HepG2 (cell line): ENCODE measurements at regions not wholly inside any gene's neighbourhood (a gene's known extent, or its start where the extent isn't known, plus 50 kb on each side); places are given as distances from the start of the nearest gene placed in this dataset.

Experiments used
- ATAC-seq: fragments of 200-7000 bp; cut with Tn5 transposase; 3 replicates; pipeline ENCODE4 v1.9.1; 2020; ENCODE audit warnings: mild to moderate bottlenecking, moderate library complexity
- BruUV-seq: library from RNA; stranded (reverse); fragments of 400-500 nt; replicated peaks from 2 replicates; lab custom pipeline; 2021; lab: Mats Ljungman, UMichigan
- CTCF ChIA-PET: fragments of 300-600 bp; formaldehyde crosslinking; extraction: SDS; loops from one replicate; lab custom pipeline; 2021; ENCODE audit warnings: low total read pairs, inconsistent platforms, low intra/inter-chr PET ratio; lab: Yijun Ruan, JAX
- POLR2A ChIA-PET: fragments of 350-600 bp; sonication (Branson Sonifier 250); formaldehyde crosslinking; loops from one replicate; lab custom pipeline; 2020; ENCODE audit warnings: antibody characterized with exemption, inconsistent platforms; lab: Yijun Ruan, JAX
- DNase-seq: peaks from one replicate; pipeline ENCODE4 v3.0.0-alpha.2; 2015; ENCODE audit warnings: low spot score
- FAIRE-seq: peaks from 3 replicates; lab custom pipeline; 2011; peaks lifted over from hg19 to GRCh38; lab: Jason Lieb, UNC
- H2AFZ ChIP-seq: one replicate; pipeline ENCODE4 v1.6.1; 2011; ENCODE audit warnings: low read length, inconsistent platforms
- H3K27ac ChIP-seq: fragments of 300-600 bp; 3 replicates; pipeline ENCODE4 v1.8.0; 2011; ENCODE audit warnings: mixed run types, mild to moderate bottlenecking, mixed read lengths, low read length, inconsistent platforms; ENCODE audit not compliant: insufficient read depth; ENCODE audit errors: extremely low read length
- H3K27me3 ChIP-seq, 2 experiments: fragments of 200-600 bp in 1 of 2; 2 replicates in 1 of 2; 3 replicates in 1 of 2; pipeline versions ENCODE4 v1.6.0 to v1.8.0; 2011; ENCODE audit warnings: low read length in 2 of 2, mild to moderate bottlenecking in 2 of 2, moderate library complexity in 2 of 2, inconsistent platforms in 1 of 2; ENCODE audit not compliant: insufficient read depth in 2 of 2, control insufficient read depth in 1 of 2
- H3K36me3 ChIP-seq, 2 experiments: fragments of 200-600 bp in 1 of 2; replicated peaks in 1 of 2; 2 replicates in 1 of 2; 3 replicates in 1 of 2; pipeline versions ENCODE4 v1.5.1 to v1.8.0; 2011; ENCODE audit warnings: low read length in 2 of 2, inconsistent platforms in 1 of 2; ENCODE audit not compliant: insufficient read depth in 2 of 2, control insufficient read depth in 1 of 2
- H3K4me1 ChIP-seq: 2 replicates; pipeline ENCODE4 v1.5.1; 2012; ENCODE audit warnings: low read length, inconsistent platforms; ENCODE audit not compliant: insufficient read depth
- H3K4me2 ChIP-seq: 2 replicates; pipeline ENCODE4 v1.6.0; 2011; ENCODE audit warnings: low read depth, low read length, inconsistent platforms
- H3K4me3 ChIP-seq, 3 experiments: fragments of 200-600 bp in 1 of 3; sonication (generic), shearing (Covaris generic) in 1 of 3; replicated peaks in 1 of 3; 2 replicates each; pipeline ENCODE4 v1.5.1; 2011 to 2016; ENCODE audit warnings: low read length in 3 of 3, inconsistent platforms in 2 of 3, low read depth in 2 of 3, mild to moderate bottlenecking in 2 of 3, control low read depth in 1 of 3, mixed read lengths in 1 of 3; ENCODE audit not compliant: insufficient read depth in 1 of 3
- H3K79me2 ChIP-seq: one replicate; pipeline ENCODE4 v1.6.1; 2011; ENCODE audit warnings: low read length, inconsistent platforms; ENCODE audit not compliant: insufficient read depth
- H3K9ac ChIP-seq: 2 replicates; pipeline ENCODE4 v1.6.0; 2011; ENCODE audit warnings: mild to moderate bottlenecking, low read depth, low read length, inconsistent platforms; ENCODE audit not compliant: insufficient read depth
- H3K9me3 ChIP-seq: 2 replicates; pipeline ENCODE4 v1.5.1; 2012; ENCODE audit warnings: mild to moderate bottlenecking, low read length
- H4K20me1 ChIP-seq: 2 replicates; pipeline ENCODE4 v1.6.0; 2011; ENCODE audit warnings: inconsistent platforms, mild to moderate bottlenecking, low read length, moderate library complexity; ENCODE audit not compliant: insufficient read depth
- ATF7 ChIP-seq, 2 experiments: fragments of 450-650 bp in 1 of 2; sonication (generic) in 1 of 2; formaldehyde crosslinking in 1 of 2; IDR thresholded peaks; 2 replicates each; pipeline versions ENCODE4 v1.4.0 to v1.6.1; 2016 to 2020; ENCODE audit warnings: antibody characterized with exemption in 1 of 2, mild to moderate bottlenecking in 1 of 2, missing genetic modification reagents in 1 of 2
- HCFC1 ChIP-seq: fragments of 150-350 bp; IDR thresholded peaks from 2 replicates; pipeline ENCODE4 v1.6.1; 2014; ENCODE audit warnings: low read depth, low read length
- IRF2 ChIP-seq: IDR thresholded peaks from 2 replicates; pipeline ENCODE4 v1.6.1; 2018; ENCODE audit warnings: missing genetic modification reagents, missing compliant biosample characterization
- PRDM15 ChIP-seq: sonication (generic); formaldehyde crosslinking; IDR thresholded peaks from 2 replicates; pipeline ENCODE4 v1.4.0; 2020; ENCODE audit warnings: missing genetic modification reagents
- RFX5 ChIP-seq: IDR thresholded peaks from 2 replicates; pipeline ENCODE4 v1.6.1; 2011; ENCODE audit warnings: low read depth, low read length, improper control_type of control experiment
- ZNF550 ChIP-seq: sonication (generic); formaldehyde crosslinking; IDR thresholded peaks from 2 replicates; pipeline ENCODE4 v1.4.0; 2020; ENCODE audit warnings: mild to moderate bottlenecking, missing genetic modification reagents, borderline replicate concordance
- WGBS: methylation state at CpG from one replicate; pipeline ENCODE4 v1.1.6; 2017; ENCODE audit warnings: low lambda C conversion rate; 5-methylcytosine and 5-hydroxymethylcytosine counted together
- in situ Hi-C: cut with HindIII; loops from 2 replicates; pipeline ENCODE4 v1.10.0; 2017; ENCODE audit warnings: low pct_unique_long_range_greater_than_20kb; ENCODE audit not compliant: extremely low pct_ligation_motif_present
- intact Hi-C: fragments of 100-400 bp; cut with micrococcal nuclease; formaldehyde crosslinking; loops from one replicate; pipeline ENCODE4 v1.10.0; 2022; ENCODE audit not compliant: unreplicated experiment

GRCh38 chr3:158906749-158907148 lies 104.9 kb downstream of the MFSD1 start:
- no peak for FAIRE-seq
- in situ Hi-C loops, result no loop called here
- Histone ChIP-seq H3K9me3 (no peaks in the 10 kb centered on the region), H3K27ac (no peak overlapping the region)
- TF ChIP-seq IRF2 (CRISPR knock-in tag), result no peak
- no peak for TF ChIP-seq ZNF550 (CRISPR knock-in tag)
- no peak for TF ChIP-seq HCFC1
- no peak for TF ChIP-seq PRDM15 (CRISPR knock-in tag)
- no peak for TF ChIP-seq RFX5
- TF ChIP-seq ATF7 (IDR thresholded peaks at IDR 0.05), result peak; percentile 43; the same call in 1 of the 2 replicates
- no peak for TF ChIP-seq ATF7 (CRISPR knock-in tag; IDR thresholded peaks at IDR 0.05)
- TF ChIP-seq, all 625 proteins: peak for 1
- no peak for DNase-seq
- no peaks in the 10 kb centered on the region for H3K4me1 ChIP-seq
- intact Hi-C loops, result no loop called here
- no peaks in the 10 kb centered on the region for H3K36me3 ChIP-seq
- no peaks in the 10 kb centered on the region for H4K20me1 ChIP-seq
- peaks cover 0 to 3% of the 10 kb centered on the region in 2 experiments; a peak in 1 of 5 replicates for H3K27me3 ChIP-seq
- ChIA-PET POLR2A (no interaction called here), CTCF (no interaction called here)
- H3K79me2 ChIP-seq, result no peaks in the 10 kb centered on the region
- WGBS, result 0% methylated on average over 1 of the region's 1 CpG
- H3K4me3 ChIP-seq, result no peak overlapping the region
- H2AFZ ChIP-seq, result no peak overlapping the region
- no peak for ATAC-seq
- no TSS peak for BruUV-seq
- no peak overlapping the region for H3K4me2 ChIP-seq
- H3K9ac ChIP-seq, result no peak overlapping the region
